GM08714 (cell line): ENCODE measurements at regions not wholly inside any gene's neighbourhood (a gene's known extent, or its start where the extent isn't known, plus 50 kb on each side); places are given as distances from the start of the nearest gene placed in this dataset.
"Not testable (repeated sequence)": the region's sequence is repeated elsewhere in the genome, so short reads cannot be mapped to it uniquely, and the experiment has no call there.

Source experiments
- H3K4me3 ChIP-seq: fragments of 200-500 bp; sonication (Bioruptor generic); 2 replicates; pipeline ENCODE4 v1.5.1; 2014; ENCODE audit warnings: mild to moderate bottlenecking, low read length, inconsistent platforms
- ZNF274 ChIP-seq: IDR thresholded peaks from 2 replicates; pipeline ENCODE4 v1.6.1; 2012; ENCODE audit warnings: mild to moderate bottlenecking, low read depth, low read length

DNA sequence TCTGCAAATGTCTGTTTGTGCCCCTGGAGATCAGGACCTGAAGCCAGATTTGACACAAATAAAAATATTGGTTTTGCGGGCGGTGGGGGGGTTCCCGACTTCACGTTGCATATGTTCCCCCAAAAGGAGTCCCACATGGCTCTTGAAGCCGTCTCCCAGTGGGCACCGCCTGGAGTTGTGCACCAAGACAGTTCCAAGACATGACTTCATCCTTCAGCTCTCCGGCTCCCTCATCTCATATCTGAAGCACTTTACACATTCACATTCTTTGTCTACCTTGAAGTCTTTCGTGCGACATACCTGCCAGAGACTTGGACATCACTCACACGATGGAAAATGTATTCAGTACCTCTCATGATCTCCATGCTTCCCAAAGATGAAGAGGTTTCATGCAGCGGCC lies 362.8 kb upstream of the FOXK1 start:
- H3K4me3 ChIP-seq = no peak overlapping the region
- no peak for TF ChIP-seq ZNF274

DNA sequence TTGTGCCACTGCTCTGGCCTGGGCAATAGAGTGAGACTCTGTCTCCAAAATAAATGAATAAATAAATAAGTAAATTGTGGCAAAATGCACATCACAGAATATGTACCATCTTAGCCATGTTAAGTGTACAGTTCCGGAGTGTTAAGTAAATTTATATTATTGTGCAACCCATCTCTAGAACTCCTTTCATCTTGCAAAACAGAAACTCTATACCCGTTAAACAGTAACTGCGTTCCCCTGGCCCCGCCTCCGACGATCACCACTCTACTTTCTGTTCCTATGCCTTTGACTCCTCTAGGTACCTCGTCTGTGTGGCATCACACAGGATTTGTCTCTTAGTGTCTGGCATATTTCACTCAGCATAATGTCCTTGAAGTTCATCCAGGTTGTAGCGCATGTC lies 356.4 kb upstream of the FOXK1 start:
- TF ChIP-seq ZNF274 = no peak
- no peak overlapping the region for H3K4me3 ChIP-seq

DNA sequence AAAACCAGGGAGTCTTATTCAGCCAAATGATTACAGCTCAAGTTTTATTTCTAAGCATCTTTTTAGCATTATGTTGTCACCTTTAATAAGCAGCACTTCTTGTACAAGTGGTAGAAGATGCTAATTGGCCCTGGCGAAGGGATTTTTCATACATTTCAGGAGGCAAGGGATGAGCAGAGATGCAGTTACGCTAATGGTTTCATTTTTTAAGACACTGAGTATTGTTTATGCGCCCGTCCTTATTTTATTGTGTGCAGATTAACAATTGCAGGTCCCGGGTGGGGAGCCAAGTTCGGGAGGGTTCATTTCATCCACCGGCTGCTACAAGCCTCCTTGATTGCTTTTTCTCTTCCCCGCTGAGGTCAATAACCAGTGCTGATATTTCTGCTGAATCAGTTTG lies 350.4 kb upstream of the FOXK1 start:
- TF ChIP-seq ZNF274 = no peak
- H3K4me3 ChIP-seq = no peak overlapping the region

DNA sequence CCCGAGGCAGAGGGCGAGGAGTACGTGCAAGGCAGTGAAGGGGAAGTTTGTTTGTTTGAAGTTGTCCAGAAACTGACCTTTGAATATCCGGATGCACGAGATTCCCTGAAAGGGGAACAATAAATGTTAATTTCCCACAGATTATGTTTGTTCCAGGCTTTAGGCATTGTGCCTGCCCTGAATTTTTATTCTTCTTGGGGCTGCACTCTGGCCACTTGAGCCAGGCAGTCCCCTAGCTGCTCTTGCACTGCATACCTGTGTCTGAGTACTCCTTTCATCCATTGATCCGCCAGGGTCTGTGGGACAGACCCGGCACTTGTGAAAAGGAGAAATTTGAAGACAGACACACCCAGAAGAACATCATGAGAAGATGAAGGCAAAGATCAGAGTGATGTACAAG lies 343.5 kb upstream of the FOXK1 start:
- no peak for TF ChIP-seq ZNF274
- H3K4me3 ChIP-seq = no peak overlapping the region

DNA sequence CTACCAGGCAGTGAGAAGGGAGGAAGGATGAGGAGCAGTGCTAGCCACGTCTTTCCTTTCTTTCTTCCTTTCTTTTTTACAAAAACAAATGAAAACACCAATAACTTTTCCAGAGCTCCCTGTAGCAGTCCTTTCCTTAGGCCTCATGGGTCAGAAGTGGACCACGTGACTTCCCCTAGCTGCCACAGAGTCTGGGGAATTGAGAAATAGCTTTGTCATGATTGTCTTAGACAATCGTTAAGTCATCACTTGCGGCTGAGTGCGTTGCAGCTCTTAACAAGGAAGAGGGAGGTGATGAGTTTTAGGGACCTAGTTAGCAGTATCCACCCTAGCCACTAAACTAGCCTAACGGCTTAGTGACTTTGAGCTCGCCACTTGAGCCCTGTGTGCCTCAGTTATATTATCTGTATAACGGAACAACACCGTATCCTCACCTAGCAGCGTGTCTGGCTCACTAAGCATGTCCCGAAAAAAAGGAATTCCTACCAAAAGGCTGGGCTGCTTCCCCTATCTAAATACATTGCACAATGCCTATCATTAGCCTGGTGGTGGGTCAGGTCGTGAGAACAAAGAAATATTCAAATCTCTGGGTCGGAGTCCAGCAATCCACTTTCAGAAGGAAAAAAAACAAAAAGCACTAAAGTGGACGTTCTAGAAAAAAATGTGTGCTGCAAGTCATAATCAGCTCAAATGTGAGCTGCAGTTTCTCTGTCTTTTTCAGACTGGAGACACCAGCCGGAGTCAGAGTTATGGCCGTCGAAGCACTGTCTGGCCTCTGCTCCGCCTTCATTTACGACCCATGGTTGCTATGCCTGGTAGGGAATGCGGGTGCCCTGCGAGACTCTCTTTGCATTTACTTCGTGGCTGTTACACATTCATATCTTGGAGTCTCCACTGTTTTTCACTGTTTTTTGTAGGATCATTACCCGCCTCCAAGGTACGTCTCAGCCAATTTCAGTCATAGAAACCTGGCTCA lies 338.5 kb upstream of the FOXK1 start:
- H3K4me3 ChIP-seq = no peak overlapping the region
- TF ChIP-seq ZNF274 = no peak

DNA sequence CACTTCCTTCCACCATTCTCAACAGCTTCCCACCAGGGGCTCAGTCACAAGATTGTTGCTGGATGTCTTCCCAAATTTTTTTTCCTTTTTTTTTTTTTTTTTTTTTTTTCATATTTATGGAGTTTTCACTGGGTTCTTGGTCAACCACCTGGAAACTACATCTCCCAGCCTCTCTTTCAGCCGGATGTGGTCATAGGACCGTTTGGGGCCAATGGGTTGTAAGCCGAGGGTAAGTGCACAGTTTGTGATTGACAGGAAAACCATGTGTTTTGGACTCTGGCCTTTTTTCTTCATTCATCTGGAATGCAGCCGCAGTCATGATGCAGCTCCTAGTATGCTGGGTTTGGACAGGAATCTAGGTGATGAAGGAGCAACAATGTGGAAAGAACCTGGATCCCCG lies 337.1 kb upstream of the FOXK1 start:
- H3K4me3 ChIP-seq = no peak overlapping the region
- no peak for TF ChIP-seq ZNF274

DNA sequence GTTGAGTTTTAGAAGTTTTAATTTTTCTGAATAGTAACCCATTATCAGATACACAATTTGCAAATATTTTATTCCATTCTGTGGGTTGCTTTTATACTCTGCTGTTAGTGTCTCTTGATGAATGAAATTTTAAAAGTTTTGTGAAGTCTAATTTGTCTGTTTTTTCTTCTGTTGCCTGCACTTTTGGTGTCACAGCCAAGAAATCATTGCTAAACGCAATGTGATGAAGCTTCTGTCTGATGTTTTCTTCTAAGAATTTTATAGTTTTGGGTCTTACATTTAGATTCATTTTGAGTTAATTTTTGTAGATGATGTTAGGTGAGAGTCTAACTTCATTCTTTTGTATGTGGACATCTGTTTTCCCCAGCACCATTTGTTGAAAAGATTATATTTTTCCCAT lies 330.0 kb upstream of the FOXK1 start:
- TF ChIP-seq ZNF274 = no peak
- H3K4me3 ChIP-seq = no peak overlapping the region

DNA sequence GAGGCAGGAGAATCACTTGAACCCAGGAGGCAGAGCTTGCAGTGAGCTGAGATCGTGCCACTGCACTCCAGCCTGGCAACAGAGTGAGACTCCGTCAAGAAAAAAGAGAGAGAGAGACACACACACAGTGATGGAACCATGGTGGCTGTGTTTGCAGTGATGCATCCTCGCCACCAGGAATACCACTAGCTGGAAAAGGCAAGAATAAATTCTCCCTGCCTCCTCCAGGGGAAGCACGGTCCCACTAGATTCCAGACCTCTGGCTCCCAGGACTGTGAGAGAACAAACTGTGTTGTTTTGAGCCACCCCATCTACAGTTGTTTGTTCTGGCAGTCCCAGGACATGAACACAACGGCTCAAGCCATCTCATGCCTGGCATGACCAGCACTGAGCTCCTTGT lies 320.3 kb upstream of the FOXK1 start:
- no peak for TF ChIP-seq ZNF274
- no peak overlapping the region for H3K4me3 ChIP-seq

DNA sequence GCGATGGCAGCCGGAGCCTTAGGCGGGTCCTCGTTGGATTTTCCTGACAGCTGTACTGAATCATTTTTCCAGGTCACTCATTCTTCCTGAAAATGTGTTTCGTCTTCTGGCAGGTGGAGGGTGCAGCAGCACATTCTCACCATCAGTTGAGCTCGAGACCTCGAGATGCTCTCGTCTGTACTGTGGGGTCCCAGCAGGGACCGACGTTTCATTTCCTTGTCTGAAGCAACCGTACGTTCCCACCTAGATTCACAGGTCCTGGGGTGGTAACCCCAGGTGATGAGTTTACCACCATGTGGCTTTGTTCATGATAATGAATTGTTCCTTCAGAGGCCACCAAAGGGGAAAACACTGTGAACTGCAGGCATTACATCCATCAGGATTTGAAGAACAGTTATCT lies 298.5 kb upstream of the FOXK1 start:
- no peak overlapping the region for H3K4me3 ChIP-seq
- no peak for TF ChIP-seq ZNF274

DNA sequence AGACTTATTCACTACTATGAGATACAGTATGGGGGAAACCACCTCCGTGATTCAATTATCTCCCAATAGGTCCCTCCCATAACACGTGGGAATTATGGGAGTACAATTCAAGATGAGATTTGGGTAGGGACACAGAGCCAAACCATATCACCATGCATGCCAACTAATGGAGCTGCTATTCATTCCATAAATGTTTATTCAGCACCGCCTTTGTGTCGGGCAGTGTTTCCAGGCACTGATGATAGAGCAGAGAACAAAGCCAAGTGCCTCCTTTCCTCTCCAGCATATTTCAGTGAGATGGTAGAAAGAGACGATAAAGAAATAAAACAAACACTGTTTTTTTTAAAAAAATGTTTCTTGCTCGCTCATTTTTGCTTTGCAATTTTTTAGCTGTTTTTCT lies 295.9 kb upstream of the FOXK1 start:
- no peak overlapping the region for H3K4me3 ChIP-seq
- no peak for TF ChIP-seq ZNF274

DNA sequence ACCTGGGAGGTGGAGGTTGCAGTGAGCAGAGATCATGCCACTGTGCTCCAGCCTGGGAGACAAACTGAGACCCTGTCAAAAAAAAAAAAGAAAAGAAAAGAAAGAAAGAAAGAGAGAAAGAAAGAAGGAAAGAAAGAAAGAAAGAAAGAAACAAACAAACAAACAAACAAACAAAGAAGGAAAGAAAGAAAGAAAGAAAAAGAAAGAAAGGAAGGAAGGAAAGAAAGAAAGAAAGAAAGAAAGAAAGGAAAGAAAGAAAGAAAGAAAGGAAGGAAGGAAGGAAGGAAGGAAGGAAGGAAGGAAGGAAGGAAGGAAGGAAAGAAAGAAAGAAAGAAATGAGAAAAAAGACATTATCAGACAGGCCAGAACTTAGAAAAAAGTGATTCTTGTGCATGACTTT lies 291.0 kb upstream of the FOXK1 start:
- not testable (repeated sequence) for H3K4me3 ChIP-seq

DNA sequence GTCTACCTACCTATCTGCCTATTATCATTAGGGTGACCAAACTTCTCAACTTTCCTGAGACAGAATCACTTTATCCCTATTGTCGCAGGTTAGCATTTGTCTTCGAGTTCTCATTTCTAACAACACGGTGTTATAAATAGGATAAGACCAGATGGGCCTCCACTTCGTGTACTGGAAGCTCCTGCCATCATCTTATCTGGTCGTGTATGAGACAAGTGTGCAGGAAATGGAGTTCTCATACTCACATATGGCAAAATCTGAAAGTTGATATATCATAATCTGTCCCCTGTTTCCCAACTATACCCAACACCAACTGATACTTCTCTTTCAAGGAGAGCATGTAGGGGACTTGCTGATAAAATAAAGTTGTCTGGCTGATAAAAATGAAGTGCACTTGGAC lies 287.4 kb upstream of the FOXK1 start:
- no peak overlapping the region for H3K4me3 ChIP-seq
- TF ChIP-seq ZNF274 = no peak

DNA sequence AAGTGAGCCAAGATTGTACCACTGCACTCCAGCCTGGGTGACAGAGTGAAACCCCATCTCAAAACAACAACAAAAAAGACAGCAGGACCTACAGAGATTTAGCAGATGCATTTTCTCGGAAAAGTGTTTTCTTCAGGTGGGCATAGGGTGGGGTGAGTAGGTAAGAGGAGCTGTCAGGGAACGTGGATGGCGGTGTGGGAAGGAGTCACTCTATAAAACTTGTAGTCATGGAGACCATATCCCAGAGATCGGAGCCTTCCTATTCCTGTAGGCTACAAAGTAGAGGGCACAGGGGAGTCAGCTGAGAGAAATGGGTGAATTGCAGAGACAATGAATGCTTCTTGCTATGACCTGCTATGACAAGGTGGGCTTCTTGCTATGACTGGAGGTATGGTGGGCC lies 283.0 kb upstream of the FOXK1 start:
- H3K4me3 ChIP-seq = no peak overlapping the region
- no peak for TF ChIP-seq ZNF274

DNA sequence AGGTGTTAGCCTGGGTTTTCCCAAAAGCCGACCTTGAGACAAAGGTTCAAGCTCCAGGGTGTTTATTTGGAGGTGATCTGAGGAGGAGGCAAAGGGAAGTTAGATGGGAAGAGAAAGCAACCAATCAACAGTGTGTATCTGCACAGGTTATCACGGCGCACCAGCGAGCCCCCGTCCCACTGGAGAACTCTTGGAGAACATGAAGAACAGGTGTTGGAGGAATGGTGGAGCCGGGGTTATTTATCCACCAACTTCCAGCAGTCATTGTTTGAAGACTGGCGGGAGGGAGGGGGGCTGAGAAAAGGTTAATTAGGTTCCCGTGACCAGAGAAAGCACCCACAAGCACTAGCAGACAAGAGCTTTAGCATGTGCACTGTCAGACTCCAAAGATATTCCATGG lies 282.5 kb upstream of the FOXK1 start:
- H3K4me3 ChIP-seq = no peak overlapping the region
- no peak for TF ChIP-seq ZNF274

DNA sequence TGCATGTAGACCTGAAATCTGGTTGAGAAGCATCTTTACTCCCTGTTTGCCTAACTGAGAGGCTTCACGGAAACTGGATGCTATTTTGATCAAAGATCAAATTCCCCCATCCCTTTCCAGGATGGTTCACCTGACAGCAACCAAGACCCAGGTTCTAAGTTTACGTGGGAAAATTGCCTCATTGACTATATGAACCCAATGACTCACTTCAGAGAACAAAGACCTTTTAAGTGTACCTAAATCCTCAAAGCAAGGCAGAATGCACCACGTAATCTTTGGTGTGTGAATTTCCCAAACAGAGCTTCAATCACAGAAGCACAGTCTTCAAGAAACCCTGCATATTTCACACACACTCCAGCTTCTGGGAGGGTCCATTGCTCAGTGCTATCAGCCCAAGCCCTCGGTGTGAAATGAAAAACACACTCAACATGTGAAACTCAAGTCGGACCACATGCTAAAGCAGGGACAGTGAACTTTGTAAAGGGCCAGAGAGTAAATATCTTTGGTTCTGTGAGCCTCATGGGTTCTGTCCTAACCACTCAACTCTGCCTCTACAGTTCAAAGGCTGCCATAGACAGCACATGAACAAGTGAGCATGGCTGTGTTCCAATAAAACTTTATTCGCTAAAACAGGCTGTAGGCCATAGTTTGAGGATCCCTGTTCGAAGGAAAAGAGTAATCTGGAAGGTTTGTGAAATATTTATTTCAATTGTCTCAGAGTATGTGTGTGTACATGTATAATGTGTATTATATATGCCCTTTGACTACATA lies 275.6 kb upstream of the FOXK1 start:
- TF ChIP-seq ZNF274 = no peak
- H3K4me3 ChIP-seq = no peak overlapping the region
